ENCODE measurements at regions not wholly inside any gene's neighbourhood (a gene's known extent, or its start where the extent isn't known, plus 50 kb on each side); places are given as distances from the start of the nearest gene placed in this dataset.

- no peak for TF ChIP-seq SIX5 (IDR thresholded peaks at IDR 0.05; ENCODE audit: low read depth, low read length)
- TF ChIP-seq CTBP2 (IDR thresholded peaks at IDR 0.05; ENCODE audit: borderline replicate concordance, insufficient read depth, insufficient read length, low read length) = no peak
- TF ChIP-seq KDM1A (IDR thresholded peaks at IDR 0.05; ENCODE audit: borderline replicate concordance, low read length) = no peak
Measured at GRCh38 chr12:131586269-131586668, 124.6 kb upstream of the SFSWAP start (continued).

Measured in H1 (cell line).